ENCODE measurements at regions not wholly inside any gene's neighbourhood (a gene's known extent, or its start where the extent isn't known, plus 50 kb on each side); places are given as distances from the start of the nearest gene placed in this dataset.

- Mint-ChIP-seq H3K4me1 (peaks cover 2% of the 10 kb centered on the region), H3K27ac (no peak overlapping the region), H3K4me3 (no peak overlapping the region), H3K36me3 (ENCODE audit: low read depth) (no peaks in the 10 kb centered on the region), H3K27me3 (no peaks in the 10 kb centered on the region), H3K9me3 (ENCODE audit: low read depth) (no peaks in the 10 kb centered on the region)
- intact Hi-C loops (cut with DNase I, micrococcal nuclease), result no loop called here
- ChIA-PET POLR2A (no interaction called here), CTCF (interaction anchor here (0.7 kb wide), 1 partner anchor 85 kb away, joined by 3 read pairs; no protein-coding TSS in a partner anchor)
- ATAC-seq (no peak), DNase-seq (no peak)
Measured at GRCh38 chr17:74020522-74020921, 183.0 kb upstream of the RPL38 start.

DNA sequence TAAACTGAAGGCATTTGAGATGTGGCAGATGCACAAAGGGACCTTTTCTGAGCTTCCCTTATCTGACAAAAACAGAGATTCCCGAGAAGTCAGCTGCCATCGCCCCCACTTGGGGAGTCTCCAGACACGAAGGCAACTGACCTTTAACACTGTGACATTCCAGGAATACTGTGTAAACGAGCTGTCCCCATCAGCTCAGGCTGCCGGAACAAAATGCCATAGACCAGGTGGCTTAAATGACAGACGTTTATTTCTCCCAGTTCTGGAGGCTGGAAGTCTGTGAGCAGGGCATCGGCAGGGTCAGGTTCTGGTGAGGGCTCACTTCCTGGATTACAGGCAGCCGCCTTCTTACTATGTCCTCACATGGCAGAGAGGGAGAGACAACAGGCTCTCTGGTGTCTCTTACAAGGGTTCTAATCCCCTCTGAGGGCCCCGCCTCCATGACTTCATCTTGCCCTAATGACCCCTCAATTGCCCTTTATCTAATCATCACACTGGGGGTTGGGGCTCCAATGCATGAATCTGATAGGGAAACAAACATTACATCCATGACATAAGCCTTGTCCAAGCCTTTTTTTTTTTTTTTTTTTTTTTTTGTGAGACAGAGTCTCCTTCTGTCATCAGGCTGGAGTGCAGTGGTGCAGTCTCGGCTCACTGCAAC, 178.5 kb upstream of the RPL38 start:
- no peak for ATAC-seq
- peaks cover under 1% of the 10 kb centered on the region for H3K4me1 Mint-ChIP-seq
- no peak overlapping the region for H3K4me3 Mint-ChIP-seq
- no peak overlapping the region for H3K27ac Mint-ChIP-seq
- CTCF ChIA-PET, result interaction anchor here (0.6 kb wide), 2 partner anchors 370 to 408 kb away, joined by 3 to 5 read pairs; no protein-coding TSS in a partner anchor
- POLR2A ChIA-PET, result no interaction called here
- no peak for DNase-seq
- intact Hi-C loops (cut with DNase I, micrococcal nuclease), result no loop called here
- H3K36me3 Mint-ChIP-seq (ENCODE audit: low read depth), result no peaks in the 10 kb centered on the region
- H3K27me3 Mint-ChIP-seq, result peaks cover 4% of the 10 kb centered on the region
- H3K9me3 Mint-ChIP-seq (ENCODE audit: low read depth), result no peaks in the 10 kb centered on the region

GRCh38 chr17:74027444-74027843, 176.0 kb upstream of the RPL38 start:
- POLR2A ChIA-PET, result no interaction called here
- H3K27ac Mint-ChIP-seq, result no peak overlapping the region
- ATAC-seq, result no peak

GRCh38 chr17:74028354-74029116, 174.9 kb upstream of the RPL38 start:
- no peaks in the 10 kb centered on the region for H3K36me3 Mint-ChIP-seq (ENCODE audit: low read depth)
- no peak for ATAC-seq
- no peak overlapping the region for H3K27ac Mint-ChIP-seq
- CTCF ChIA-PET, result interaction anchor here (0.7 kb wide), 1 partner anchor 13 kb away, joined by 3 read pairs; no protein-coding TSS in a partner anchor
- no peak for DNase-seq
- no peaks in the 10 kb centered on the region for H3K4me1 Mint-ChIP-seq
- H3K9me3 Mint-ChIP-seq (ENCODE audit: low read depth), result no peaks in the 10 kb centered on the region
- peaks cover 4% of the 10 kb centered on the region for H3K27me3 Mint-ChIP-seq
- POLR2A ChIA-PET, result no interaction called here
- intact Hi-C loops (cut with DNase I, micrococcal nuclease), result no loop called here
- no peak overlapping the region for H3K4me3 Mint-ChIP-seq

More at GRCh38 chr17:74027444-74027843, 176.0 kb upstream of the RPL38 start:
- no peak overlapping the region for H3K4me3 Mint-ChIP-seq
- no peak for DNase-seq
- H3K36me3 Mint-ChIP-seq (ENCODE audit: low read depth), result no peaks in the 10 kb centered on the region
- CTCF ChIA-PET, result interaction anchor here (0.7 kb wide), 1 partner anchor 62 kb away, joined by 4 read pairs; no protein-coding TSS in a partner anchor
- peaks cover 4% of the 10 kb centered on the region for H3K27me3 Mint-ChIP-seq
- intact Hi-C loops (cut with DNase I, micrococcal nuclease), result no loop called here
- no peaks in the 10 kb centered on the region for H3K4me1 Mint-ChIP-seq
- no peaks in the 10 kb centered on the region for H3K9me3 Mint-ChIP-seq (ENCODE audit: low read depth)

DNA sequence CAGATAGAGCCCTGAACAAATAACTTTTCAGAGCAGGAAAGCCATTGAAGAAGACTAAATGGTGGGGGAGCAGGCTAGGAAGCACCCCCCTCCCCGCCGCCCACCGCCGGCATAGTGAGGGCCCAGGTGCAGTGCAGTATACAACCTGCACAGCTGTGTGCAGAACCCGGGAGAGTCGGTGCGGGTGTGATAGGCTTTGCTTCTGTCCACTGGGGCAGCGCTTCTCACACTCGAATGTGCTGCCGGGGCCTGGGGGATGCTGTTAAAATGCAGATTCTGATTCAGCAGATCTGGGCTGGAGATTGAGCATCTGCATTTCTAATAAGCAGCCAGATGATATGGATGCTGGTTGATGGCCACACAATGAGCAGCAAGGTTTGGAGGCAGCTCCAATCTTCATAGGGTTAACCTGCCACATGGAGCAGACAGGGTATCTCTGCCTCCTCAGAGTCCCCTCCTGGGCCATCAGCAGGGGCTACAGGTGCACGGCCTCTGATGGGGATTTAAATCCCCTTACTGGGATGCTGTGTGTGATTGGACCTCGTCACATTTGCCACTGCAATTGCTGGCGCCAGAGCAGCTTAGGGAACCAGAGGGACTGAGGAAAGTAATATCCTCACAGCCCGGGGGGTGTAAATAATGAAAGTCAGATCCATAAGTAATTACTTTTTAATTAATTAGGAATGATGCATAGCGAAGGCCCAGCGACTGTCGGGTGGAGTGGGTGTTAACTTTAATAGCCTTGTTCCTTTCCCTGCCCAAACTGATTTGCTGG, 172.0 kb upstream of the RPL38 start:
- no peaks in the 10 kb centered on the region for H3K4me1 Mint-ChIP-seq
- DNase-seq, result no peak
- H3K4me3 Mint-ChIP-seq, result no peak overlapping the region
- POLR2A ChIA-PET, result no interaction called here
- CTCF ChIA-PET, result interaction anchor here (0.5 kb wide), 1 partner anchor 17 kb away, joined by 4 read pairs; no protein-coding TSS in a partner anchor
- H3K36me3 Mint-ChIP-seq (ENCODE audit: low read depth), result no peaks in the 10 kb centered on the region
- no peaks in the 10 kb centered on the region for H3K9me3 Mint-ChIP-seq (ENCODE audit: low read depth)
- intact Hi-C loops (cut with DNase I, micrococcal nuclease), result no loop called here
- no peak for ATAC-seq
- H3K27ac Mint-ChIP-seq, result no peak overlapping the region
- H3K27me3 Mint-ChIP-seq, result peaks cover 2% of the 10 kb centered on the region

- Mint-ChIP-seq H3K27ac (no peak overlapping the region), H3K4me3 (no peak overlapping the region), H3K9me3 (ENCODE audit: low read depth) (no peaks in the 10 kb centered on the region), H3K4me1 (no peaks in the 10 kb centered on the region), H3K27me3 (peaks cover 2% of the 10 kb centered on the region), H3K36me3 (ENCODE audit: low read depth) (no peaks in the 10 kb centered on the region)
- POLR2A ChIA-PET, result no interaction called here
- DNase-seq (no peak), ATAC-seq (no peak)
- intact Hi-C loops (cut with DNase I, micrococcal nuclease), result no loop called here
- CTCF ChIA-PET, result no interaction called here
Measured at GRCh38 chr17:74032222-74032621, 171.3 kb upstream of the RPL38 start.

GRCh38 chr17:74037320-74037719, 166.2 kb upstream of the RPL38 start:
- no peaks in the 10 kb centered on the region for H3K36me3 Mint-ChIP-seq (ENCODE audit: low read depth)
- no peaks in the 10 kb centered on the region for H3K9me3 Mint-ChIP-seq (ENCODE audit: low read depth)
- ATAC-seq, result no peak
- peaks cover under 1% of the 10 kb centered on the region for H3K4me1 Mint-ChIP-seq
- intact Hi-C loops (cut with DNase I, micrococcal nuclease), result no loop called here
- ChIA-PET POLR2A (no interaction called here), CTCF (no interaction called here)
- H3K4me3 Mint-ChIP-seq, result no peak overlapping the region
- DNase-seq, result no peak
- no peak overlapping the region for H3K27ac Mint-ChIP-seq
- no peaks in the 10 kb centered on the region for H3K27me3 Mint-ChIP-seq

DNA sequence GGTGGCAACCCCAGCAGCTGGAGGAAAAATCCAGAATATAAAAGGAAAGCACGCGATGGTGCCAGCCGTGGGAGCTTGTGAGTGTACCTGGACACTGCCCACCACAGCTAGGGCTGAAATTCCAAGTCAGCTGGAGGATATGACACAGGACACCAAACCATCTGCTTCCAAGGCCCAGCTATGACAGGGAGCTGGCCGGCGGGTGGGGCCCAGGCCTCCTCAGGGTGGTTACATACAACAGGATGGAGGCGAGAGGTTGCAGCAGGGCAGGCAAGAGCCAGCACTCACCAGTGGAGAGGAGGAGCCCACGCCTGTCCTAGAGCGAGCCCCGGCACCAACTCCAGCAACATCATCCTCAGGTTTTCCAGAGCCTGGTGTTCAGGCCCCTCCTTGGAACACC, 163.2 kb upstream of the RPL38 start:
- H3K4me1 Mint-ChIP-seq, result peaks cover 9% of the 10 kb centered on the region
- ATAC-seq (no peak), DNase-seq (no peak)
- no peak overlapping the region for H3K4me3 Mint-ChIP-seq
- no peaks in the 10 kb centered on the region for H3K27me3 Mint-ChIP-seq
- ChIA-PET CTCF (interaction anchor here (0.8 to 1.5 kb wide), 3 partner anchors 42 to 937 kb away, joined by 3 to 6 read pairs (median 4); no protein-coding TSS in a partner anchor), POLR2A (no interaction called here)
- H3K36me3 Mint-ChIP-seq (ENCODE audit: low read depth), result no peaks in the 10 kb centered on the region
- intact Hi-C loops (cut with DNase I, micrococcal nuclease), result no loop called here
- H3K27ac Mint-ChIP-seq, result no peak overlapping the region
- H3K9me3 Mint-ChIP-seq (ENCODE audit: low read depth), result no peaks in the 10 kb centered on the region

GRCh38 chr17:74040729-74041128, 162.7 kb upstream of the RPL38 start:
- DNase-seq, result no peak
- ChIA-PET CTCF (interaction anchor here (1.0 to 1.5 kb wide), 2 partner anchors 42 to 331 kb away, joined by 3 to 6 read pairs; no protein-coding TSS in a partner anchor), POLR2A (no interaction called here)
- Mint-ChIP-seq H3K27me3 (no peaks in the 10 kb centered on the region), H3K4me1 (peaks cover 9% of the 10 kb centered on the region), H3K36me3 (ENCODE audit: low read depth) (no peaks in the 10 kb centered on the region), H3K9me3 (ENCODE audit: low read depth) (no peaks in the 10 kb centered on the region), H3K27ac (no peak overlapping the region), H3K4me3 (no peak overlapping the region)
- ATAC-seq, result no peak
- intact Hi-C loops (cut with DNase I, micrococcal nuclease), result no loop called here

- Mint-ChIP-seq H3K27me3 (no peaks in the 10 kb centered on the region), H3K9me3 (ENCODE audit: low read depth) (no peaks in the 10 kb centered on the region), H3K4me1 (peaks cover 9% of the 10 kb centered on the region), H3K36me3 (ENCODE audit: low read depth) (no peaks in the 10 kb centered on the region), H3K4me3 (no peak overlapping the region), H3K27ac (no peak overlapping the region)
- no peak for ATAC-seq
- ChIA-PET CTCF (interaction anchor here (0.5 to 1.1 kb wide), 3 partner anchors 13 to 157 kb away, joined by 3 to 4 read pairs (median 3); no protein-coding TSS in a partner anchor), POLR2A (interaction anchor here (0.7 kb wide), 1 partner anchor 41 kb away, joined by 3 read pairs; no protein-coding TSS in a partner anchor)
- intact Hi-C loops (cut with DNase I, micrococcal nuclease), result loop anchor here in 1 of 2 experiments (2.0 kb wide), 1 partner anchor 33 kb away; no protein-coding TSS in a partner anchor
- no peak for DNase-seq
Measured at GRCh38 chr17:74041869-74042640, 161.4 kb upstream of the RPL38 start.

Measured in activated CD4-positive, alpha-beta T cell treated with anti-CD3 and anti-CD28 coated beads for 36 hours (primary cell).